Activated CD4-positive, alpha-beta T cell treated with anti-CD3 and anti-CD28 coated beads for 1 hour (primary cell): ENCODE measurements at regions not wholly inside any gene's neighbourhood (a gene's known extent, or its start where the extent isn't known, plus 50 kb on each side); places are given as distances from the start of the nearest gene placed in this dataset.

Experiments
- DNase-seq: peaks from one replicate; pipeline ENCODE4 v3.0.0-alpha.2; 2020

DNA sequence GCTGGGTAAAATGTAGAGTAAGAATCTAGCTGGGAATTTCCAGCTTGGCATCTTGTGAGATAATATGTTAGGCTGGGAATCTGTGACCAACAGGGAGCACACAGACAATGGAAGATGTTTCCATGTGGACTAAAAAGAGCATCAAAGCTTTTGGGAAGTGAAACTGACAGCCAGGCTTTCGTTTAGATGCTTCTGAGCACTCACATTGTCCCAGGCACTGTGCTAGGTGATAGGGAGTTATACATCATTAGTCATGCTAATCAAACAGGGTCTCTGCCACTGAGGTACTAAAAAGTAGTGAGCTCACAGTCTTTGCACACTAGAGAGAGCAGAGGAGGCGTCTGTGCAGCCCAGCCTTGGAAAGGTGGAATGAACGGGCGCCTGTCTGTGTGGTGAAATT, 101.9 kb upstream of the SCOC start:
- DNase-seq, result no peak

DNA sequence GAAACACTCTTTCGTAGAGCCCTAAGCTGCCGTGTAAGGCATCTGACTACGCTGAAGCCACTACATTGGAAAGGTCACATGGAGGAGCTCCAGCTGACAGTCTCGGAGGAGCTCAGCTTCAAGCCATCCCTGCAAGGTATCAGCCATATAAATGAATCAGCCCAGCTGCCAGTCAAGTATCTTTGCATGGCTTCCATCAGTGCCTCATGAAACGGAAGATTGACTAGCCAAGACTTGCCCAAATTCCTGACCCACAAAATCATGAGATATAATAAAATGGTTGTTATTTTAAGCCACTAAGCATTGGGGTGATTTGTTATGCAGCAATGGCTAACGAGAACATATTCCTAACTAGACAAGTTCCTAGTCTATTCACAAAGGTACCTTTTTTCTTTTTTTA, 104.1 kb upstream of the SCOC start:
- DNase-seq, result no peak

DNA sequence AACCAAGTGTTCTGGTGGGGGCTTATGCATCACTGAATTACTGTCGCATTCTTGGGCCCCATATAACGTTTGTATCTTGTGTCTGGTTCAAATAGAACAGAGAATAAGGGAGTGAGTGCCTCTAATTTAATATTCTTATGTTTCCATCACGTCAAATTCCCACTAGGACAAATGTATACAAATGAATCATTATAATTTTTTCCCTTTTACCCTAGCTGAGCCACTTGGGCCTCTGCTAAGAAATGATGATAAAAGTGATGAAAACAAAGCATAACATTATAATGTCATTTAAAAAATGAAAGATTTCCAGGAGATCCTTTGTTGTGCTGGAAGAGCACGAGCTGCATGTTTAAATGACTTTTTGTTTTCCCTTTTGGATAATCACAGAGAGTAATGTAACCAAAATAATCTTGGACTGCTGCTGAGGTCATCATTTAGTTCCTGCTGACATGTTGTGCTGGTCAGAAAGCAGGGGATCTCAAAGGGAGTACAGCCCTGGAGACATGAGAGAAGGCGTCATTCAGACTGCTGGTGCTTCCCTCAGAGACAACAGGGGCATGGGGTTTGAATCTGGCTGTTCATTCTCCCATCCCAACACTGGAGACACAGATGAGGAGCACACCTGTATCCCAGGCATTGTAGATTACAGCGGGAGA, 105.1 kb upstream of the SCOC start:
- DNase-seq, result no peak

DNA sequence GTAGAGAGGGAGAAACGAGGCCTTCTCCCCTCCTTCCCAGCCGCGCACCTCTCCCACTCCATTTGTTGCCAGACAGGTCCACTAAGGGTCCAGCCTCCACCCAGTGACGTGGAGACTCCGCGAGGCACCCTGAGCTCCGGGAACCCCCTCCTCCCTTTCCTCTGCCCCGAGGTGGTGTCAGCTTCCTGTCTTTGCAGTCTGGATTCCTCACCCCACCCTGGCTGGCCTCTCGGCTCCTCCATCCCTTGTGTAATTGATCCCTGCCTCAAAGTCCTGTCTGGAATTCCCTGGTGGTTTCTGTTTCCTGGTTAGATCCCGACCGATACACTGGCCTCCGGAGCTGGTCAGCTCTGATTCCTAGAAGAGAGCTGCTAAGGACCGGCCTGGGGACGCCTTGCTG, 105.9 kb upstream of the SCOC start:
- no peak for DNase-seq

DNA sequence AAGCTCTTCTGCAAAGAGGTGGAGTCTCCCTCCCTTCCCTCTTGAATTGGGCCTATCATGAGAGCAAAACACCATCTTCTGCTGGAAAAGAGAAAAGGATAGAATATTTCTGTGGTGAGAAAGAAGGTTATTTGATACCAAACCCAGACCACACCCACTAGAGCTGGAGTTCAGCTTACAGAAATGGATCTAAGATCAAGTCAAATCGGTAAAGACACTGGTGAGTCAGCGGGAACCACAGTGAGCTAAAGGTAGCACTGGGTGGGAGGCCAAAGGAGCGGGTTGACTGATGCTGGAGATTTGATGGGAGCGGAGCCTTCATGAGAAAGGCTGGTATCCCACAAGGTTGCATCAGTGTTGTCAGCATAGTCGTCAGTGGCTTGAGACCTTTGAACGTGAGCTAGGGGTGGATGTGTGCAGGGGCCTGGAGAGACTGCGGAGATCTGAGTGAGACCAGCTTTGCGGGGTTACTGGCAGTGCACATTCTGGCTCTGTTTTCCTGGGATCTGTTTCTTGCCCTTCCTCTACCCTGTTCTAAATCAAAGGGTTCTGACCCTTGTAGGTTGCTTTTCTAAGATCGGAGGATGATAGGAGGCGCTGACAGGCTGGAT, 106.4 kb upstream of the SCOC start:
- no peak for DNase-seq

DNA sequence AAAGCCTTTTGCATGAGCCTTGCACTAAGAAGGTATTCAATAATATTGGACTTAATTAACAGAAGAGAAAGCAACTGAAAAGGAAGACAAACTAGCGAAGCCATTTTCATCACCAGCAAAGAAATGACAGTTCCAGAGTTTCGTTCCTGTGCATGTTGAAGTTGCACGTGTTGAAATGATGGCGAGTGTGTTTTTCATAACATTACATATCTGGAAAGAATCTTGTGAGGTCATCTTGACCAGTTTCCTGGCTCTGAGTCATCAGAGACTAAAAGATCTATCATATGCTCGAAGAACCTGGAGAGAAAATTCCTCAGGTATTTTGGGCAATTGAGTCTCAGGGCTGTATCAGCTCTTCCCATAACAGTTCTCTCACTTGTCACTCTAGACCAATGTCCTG, 106.2 kb upstream of the MAML3 start:
- DNase-seq, result no peak

DNA sequence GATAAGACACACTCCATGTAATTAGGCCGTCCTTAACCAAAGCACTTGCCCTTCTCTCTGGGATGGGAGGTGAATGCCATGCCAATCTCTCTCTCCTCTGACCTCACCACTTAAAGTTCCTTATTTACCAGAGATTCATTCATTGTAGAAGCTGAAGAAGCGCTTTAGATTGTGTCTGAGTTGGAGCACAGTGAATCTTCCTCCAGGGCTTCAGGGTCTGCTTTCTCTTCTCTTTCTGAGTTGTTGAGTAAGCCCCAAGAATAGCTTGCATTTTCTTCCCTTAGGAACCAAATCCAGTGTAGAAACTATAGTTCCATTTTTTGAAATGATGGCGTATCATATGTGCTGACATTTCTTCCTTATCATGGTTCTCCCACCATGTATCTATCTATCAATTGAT, 104.5 kb upstream of the MAML3 start:
- DNase-seq, result no peak

DNA sequence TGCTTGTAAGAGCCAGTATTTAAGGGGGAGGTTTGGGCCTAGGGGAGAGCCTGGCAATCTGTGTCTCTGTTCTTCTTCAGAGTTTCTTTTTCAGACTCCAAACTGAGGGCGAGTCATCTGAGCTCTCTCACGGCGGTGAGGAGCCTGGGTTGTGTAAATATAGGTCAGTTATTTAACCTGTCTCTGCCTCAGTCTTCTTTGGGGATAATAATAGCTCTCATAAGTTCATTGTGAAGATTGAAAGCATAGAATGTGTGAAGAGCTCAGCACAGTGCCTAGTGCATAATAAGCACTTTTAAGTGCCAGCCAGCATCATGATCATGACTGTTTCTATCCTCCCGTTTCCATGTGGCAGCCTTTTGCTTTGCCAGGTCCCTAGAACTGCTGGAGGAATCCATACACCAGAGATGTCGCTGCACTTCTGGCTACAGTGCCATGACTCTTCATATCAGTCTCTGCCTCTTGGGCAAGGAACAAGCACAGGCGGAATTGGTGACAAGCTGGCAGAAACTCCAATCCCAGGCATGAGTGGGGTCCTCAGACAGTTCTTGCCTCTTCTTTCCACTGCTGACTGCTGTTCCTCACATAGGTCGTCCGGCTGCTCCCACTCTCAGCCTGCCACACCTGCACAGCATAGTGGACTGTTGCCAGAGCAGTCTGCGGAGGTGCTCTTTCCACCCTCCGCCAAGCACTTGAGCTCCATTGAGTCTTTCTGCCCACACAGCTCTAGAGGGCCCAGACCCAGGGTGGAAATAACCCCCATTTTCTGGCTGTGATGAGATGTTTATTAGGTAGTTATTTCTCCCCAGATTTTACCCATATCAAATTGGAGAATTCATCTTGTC, 103.7 kb upstream of the MAML3 start:
- no peak for DNase-seq

DNA sequence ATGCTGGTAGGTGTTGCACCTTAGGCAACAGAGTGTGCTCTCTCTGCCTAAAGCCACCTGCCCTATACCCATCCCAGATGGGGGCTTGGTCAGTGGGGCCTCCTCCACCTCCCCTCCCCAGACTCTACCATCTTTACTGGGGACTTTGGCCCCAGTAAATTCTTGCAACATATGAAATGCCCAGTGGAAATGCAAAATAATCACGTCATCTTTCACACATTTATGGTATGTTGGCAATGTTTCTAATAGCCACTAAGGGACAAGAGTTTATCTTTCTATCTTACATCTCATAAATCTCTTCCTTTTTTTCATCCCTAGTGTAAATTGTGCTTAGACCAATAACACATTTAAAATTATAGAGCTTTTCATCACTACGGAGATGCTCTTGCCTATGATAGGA, 103.0 kb upstream of the MAML3 start:
- DNase-seq, result no peak

DNA sequence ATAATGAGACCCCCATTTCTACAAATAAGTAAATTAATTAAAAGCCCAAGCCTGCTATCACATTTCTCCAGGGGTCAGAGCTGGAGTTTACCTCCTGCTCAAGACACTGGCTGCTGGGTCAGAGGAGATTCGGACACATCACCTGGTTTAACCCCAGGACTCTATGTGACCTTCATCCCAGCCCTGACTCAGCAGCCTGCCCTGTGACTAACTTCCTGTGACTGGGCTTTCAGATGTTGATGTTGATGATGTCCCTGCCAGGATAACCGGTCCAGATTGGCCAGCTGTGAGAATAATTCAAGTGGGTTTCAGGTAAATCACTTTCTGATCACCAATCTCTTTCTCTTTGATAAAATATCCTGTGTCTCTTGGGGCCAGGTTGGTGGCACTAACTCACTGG, 102.4 kb upstream of the MAML3 start:
- no peak for DNase-seq

DNA sequence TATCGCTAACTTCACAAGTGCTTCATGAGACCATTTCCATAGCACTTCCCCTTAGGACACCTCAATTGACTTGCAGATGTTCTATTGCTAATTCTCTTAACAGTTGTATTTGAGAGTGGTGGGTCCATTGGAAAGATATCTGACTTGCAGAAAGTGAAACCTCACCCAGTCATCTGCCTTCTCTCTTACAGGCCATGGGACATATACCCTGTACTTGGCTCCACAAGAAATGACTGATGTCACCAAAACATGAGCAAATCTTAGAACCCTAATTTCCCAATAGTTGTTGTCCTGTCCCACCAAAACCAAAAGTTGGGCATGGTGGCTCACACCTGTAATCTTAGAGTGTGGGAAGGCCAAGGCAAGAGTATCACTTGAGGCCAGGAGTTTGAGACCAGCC, 101.9 kb upstream of the MAML3 start:
- no peak for DNase-seq

DNA sequence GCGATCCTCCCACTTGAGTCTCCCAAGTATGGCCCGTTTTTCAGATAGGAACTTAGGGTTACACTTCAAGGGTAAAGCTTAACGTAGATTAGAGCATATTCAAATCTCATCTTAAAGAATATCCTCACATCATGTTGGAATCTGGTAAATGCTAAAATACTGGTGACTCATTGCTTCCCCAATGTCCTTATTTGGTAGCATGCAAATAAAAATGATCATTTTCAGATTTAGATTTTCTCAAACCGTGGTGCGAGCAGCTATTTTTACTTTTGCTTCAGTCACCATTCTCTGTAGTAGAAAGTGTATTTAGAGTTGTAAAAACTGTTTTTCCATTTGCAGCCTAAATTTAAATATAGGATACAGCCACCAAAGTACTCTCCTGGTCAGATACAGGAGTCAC, 101.5 kb upstream of the MAML3 start:
- no peak for DNase-seq

DNA sequence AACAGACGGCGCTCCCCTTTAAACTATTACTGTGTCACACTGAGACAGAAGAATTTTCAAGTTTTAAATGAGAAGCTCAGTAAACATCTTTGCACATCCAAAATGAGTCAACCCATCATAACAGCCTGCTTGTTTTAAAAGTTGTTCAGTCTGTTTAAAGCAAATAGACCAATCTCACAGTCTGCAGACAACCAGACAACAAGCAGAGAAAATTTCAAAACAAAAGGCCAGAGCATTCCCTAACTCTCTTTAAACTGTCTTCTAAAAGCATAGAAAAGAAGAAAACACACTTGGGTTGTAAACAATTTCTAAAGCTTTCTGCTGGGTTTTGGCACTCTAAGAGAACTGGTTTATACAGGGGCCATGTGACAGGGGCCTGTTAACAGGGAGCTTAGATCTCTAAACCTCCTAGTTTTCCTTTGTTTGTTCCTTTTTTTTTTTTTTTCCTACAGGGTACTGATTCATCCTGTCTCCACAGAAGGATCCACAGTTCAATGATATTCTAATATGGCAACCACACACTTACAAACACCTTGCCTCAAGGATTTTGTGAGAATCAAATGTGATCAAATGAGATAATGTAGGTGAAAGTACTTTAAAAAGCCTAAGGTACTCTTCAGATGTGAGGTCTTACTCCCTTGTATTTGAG, 100.8 kb upstream of the MAML3 start:
- no peak for DNase-seq

DNA sequence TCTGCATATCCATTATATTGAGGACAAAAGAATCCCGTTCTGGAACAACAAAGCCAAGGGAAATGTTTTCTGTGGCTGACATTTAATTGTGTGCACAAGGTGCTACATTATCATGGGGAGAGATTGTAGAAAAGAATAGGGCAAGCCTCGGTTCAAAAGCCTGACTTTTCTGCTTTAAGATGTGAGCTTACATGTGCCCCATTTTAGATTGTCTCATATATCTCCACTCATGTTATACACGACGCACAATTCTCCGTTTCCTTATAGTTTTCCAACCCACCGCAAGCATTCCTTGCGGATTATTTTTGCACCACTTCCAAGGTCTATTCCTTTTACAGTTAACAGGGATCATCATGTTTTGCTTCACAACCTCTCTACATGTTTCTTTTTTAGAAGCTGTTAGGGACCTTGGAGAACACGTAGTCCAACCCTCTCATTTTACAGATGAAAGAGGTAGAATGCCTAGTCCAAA, 99.6 kb upstream of the MAML3 start:
- no peak for DNase-seq

DNA sequence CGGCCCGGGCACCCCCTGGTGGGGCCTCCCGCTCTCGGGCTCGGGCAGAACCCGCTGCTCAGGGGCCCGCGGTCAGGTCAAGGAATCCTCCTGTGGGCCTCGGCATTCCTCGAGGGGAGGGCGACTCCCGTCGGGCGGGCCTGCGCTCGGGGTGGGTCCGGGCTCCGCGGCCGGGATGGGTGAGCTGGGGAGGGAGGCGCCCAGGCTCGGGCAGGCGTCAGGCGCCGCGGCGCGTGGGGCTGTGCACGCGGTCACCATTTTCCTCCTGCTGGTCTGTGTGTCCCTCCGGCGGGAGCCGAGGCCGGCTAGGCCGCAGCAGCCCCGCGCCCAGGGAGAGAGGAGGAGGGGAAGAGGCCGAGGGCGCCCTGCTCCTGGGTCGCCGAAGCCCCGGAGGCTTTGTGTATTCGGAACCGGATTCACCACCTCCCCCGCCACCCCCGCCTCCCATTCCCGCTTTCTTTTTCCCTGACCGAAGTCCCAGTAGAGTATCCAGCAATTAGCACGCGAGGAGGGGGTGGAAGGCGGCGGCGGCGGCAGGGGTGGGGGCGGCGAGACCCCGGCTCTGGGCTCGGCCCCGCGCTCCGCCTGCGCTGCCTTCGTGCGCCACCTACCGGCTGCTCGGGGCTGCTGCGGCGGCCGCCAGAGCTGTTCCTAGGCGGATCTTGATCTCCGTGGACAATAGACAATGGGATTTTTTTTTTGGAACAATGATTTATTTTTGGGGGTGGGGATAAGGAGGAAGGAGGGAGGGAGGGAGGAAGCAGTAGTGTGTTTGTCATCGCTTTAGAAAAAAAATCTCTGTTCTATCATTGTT, 99.0 kb upstream of the MAML3 start:
- DNase-seq, result peak; percentile 52

DNA sequence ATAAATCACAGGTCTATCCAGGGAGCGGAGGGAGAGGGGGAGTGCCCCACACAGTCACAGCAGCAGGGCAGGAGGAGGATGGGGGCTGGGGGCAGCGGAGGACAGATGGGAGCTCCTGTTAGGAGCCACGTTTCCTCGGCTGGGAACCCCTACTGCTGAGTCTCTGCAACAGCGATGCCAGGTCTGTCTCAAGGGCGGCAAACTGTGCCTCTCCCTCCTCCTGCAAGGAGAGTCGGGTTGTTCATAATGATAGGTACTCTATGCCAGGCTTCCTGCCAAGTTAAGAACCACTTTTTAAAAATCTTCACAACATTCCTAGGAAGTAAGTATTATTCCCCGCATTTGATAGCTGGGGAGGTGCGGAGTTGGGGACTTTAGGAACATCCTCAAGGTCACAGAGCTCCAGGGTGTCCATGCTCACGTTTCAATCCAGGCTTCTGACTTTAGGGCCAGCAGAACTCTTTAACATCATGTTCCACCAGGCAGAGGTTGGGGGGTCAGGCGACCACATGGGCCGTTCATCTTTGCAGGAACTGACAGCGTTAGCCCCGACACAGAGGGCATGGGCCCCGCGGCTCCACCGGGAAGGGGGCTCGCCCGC, 98.3 kb upstream of the MAML3 start:
- no peak for DNase-seq

DNA sequence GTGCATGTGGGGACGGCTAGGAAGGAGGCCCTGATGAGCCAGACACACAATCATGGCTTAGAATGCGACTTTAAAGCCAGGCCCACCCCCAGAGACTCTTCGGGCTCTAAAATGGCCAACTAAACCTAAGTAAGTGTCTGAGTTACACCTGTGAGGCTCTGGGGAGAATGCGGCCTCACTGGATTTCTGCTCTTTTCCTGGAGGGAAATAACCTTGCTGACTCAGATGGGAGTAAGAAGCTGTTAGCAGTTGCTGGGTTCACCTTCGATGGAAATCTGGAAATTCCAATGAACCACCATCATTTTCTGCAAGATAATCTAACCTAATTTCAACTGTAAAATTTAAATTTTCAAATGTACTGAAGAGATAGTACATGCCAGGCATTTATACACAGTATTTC, 97.6 kb upstream of the MAML3 start:
- no peak for DNase-seq

DNA sequence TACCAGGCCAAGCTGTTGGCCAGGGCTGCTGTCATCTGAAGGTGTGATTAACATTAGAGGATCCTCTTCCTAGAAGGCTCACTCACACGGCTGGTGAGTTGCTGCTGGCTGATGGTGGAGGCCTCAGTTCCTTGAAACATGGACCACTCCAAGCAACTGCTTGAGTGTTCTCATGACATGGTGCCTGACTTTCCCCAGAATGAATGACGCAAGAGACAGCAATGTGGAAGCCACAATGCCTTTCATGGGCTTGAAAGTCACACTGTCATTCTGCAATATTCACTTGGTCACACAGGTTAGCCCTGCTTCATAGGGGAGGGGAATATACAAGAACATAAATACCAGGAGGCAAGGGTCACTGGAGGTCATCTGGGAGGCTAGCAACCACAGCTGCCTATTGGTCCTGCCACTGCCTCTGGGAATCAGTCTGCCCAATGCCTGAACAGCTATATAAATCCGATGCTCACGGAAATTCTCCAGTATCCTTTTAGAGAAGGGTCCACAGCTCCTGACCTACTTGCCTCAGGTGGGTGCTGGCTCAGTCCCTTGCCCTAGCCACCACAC, 97.1 kb upstream of the MAML3 start:
- no peak for DNase-seq

DNA sequence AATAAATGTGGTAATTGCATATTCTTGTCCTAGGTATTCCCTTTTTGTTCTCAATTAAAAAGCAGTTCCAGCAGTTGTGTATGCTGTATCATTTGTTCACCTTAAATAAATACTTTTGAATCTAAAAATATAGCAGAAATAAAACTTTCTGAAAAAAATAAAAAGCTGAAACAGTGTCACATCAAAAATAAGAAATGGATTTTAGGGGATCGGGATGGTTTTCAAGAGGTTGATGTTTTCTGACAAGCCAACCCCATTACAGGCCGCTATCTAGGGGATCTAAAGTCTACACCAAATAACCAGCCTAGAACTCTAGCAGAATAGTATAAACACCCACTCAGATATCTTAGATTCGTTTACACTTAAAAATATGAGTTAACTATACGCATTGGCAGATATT, 95.4 kb upstream of the MAML3 start:
- DNase-seq, result no peak

DNA sequence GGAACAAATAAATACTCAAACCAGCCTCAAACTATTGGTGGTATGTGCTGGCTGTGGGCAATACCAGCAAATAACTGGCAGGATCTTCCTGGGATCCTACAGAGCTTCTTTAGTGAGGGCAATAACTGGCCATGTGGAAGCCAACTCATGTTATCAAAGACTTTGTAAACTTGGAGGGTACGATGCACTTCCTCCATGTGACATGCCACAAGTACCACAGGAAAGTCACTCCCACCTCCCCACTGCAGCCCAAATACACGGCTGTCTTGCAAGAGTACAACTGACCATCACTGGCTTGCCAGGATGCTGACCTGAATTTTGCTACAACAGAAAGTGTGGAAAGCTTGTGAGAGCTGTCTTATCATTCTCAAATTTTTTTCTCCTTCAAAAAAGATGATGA, 93.3 kb upstream of the MAML3 start:
- no peak for DNase-seq

DNA sequence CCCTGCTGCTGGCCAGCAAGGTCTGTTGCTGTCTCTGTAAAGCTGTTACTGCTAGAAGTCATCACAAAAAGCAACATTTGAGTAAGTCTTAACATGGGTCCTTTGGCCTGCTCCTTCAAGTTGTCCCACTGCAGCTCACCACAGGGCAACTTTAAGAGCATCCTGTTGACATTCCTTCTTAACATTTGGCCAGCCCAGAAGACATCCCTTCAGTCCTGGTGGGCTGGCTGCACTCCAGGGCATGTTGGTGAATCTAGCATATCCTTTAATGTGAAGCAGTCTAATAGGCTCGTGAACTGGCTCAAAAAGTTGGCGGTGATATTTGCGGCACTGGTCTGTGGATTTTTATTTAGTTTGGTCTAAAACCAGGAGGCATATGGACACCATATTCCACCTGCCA, 92.2 kb upstream of the MAML3 start:
- DNase-seq, result no peak

DNA sequence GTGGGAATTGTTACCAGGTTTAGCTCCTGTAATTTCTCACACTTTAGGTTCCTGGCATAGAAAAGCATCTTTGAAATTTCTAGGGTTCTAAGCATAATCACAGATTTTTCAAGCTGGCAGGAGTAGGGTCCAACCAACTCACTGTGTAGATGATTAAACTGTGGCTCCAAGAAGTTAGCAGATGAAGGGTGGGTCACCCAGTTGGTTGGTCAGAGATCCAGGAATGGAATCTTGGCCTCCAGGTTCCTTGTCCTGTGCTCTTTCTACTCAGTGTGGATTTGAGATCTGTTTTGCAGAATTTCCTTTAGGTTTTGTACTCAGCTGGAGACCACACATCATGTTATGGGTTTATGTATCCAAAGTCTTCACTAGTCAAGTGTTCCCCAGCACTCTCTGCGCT, 90.3 kb upstream of the MAML3 start:
- DNase-seq, result no peak
